ENCODE measurements at regions not wholly inside any gene's neighbourhood (a gene's known extent, or its start where the extent isn't known, plus 50 kb on each side); places are given as distances from the start of the nearest gene placed in this dataset.

DNA sequence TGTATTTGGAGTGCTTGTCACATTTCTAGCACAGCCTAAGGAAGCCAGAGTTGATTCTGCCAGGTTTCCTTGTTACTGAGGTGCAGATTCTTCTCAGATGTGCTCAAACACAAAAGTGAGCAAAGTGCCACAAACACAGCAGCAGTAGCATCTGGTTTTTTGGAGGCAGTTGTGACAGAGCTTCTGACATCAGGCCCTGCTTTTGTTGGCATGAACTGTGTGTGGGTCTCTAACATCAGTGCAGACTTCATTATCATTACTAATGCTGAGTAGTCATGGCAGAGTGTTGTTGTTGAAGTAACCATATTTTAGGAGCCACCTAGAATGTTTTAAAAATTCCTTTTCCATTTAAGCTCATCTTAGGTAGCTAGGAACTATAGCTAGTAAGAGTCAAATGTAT, 656.6 kb downstream of the ANKRD50 start:
- H3K27me3 ChIP-seq = no peaks in the 10 kb centered on the region

DNA sequence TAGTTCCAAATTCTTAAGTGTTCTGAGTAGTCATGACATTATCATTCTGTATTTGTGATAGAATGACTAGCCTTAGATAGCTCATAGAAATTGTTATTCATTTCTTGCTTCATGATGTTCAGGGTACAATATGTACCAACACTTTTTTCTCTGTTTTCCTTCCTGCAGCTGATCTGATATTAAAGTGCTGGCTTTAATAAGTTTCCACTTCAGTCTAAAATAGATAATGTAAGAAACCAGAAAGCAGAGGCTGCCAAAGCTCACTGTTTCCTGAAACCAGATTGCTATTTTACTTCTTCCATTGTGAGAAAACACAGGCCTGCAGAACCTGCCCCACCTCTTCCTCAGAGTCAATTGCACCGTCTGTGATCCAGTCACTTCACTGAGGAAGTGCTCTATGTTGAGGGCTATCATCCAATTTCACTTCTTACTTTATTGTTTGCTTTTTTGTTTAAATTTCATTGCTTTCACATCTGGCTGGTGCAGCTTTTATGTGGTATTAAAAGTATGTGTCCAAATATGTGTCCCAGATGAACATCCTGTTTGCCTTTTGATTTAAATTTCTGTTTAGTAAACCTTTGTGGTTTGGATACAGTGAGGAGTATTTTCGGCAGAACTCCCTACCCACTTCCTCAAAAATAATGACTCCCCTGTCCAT, 652.1 kb downstream of the ANKRD50 start:
- TF ChIP-seq, protein P1, sequence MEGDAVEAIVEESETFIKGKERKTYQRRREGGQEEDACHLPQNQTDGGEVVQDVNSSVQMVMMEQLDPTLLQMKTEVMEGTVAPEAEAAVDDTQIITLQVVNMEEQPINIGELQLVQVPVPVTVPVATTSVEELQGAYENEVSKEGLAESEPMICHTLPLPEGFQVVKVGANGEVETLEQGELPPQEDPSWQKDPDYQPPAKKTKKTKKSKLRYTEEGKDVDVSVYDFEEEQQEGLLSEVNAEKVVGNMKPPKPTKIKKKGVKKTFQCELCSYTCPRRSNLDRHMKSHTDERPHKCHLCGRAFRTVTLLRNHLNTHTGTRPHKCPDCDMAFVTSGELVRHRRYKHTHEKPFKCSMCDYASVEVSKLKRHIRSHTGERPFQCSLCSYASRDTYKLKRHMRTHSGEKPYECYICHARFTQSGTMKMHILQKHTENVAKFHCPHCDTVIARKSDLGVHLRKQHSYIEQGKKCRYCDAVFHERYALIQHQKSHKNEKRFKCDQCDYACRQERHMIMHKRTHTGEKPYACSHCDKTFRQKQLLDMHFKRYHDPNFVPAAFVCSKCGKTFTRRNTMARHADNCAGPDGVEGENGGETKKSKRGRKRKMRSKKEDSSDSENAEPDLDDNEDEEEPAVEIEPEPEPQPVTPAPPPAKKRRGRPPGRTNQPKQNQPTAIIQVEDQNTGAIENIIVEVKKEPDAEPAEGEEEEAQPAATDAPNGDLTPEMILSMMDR (IDR thresholded peaks at IDR 0.05) = no peak
- Histone ChIP-seq H3K4me3 (no peak overlapping the region), H3K27me3 (no peaks in the 10 kb centered on the region), H3K9me3 (no peaks in the 10 kb centered on the region), H3K36me3 (no peaks in the 10 kb centered on the region), H3K4me1 (peaks cover 0 to 6% (median 4%) of the 10 kb centered on the region in 3 donors), H3K27ac (no peak overlapping the region)
- FAIRE-seq (peak; percentile 56), ATAC-seq (peak; percentile 50 to 79 (median 72)), DNase-seq (peak in 1 of 6 donors; percentile 17)
- intact Hi-C loops (cut with DNase I) = no loop called here
- WGBS, 2 donors = 29 to 39% methylated on average over 2 of the region's 2 CpGs

More for the DNA sequence above, 656.6 kb downstream of the ANKRD50 start:
- intact Hi-C loops (cut with DNase I) = no loop called here
- DNase-seq (no peak), ATAC-seq (no peak), FAIRE-seq (no peak)
- Histone ChIP-seq H3K36me3 (no peaks in the 10 kb centered on the region), H3K4me3 (no peak overlapping the region), H3K4me1 (peaks cover 0 to 6% (median 4%) of the 10 kb centered on the region in 3 donors), H3K9me3 (no peaks in the 10 kb centered on the region), H3K27ac (no peak overlapping the region)
- TF ChIP-seq, protein P1 (IDR thresholded peaks at IDR 0.05) = no peak

DNA sequence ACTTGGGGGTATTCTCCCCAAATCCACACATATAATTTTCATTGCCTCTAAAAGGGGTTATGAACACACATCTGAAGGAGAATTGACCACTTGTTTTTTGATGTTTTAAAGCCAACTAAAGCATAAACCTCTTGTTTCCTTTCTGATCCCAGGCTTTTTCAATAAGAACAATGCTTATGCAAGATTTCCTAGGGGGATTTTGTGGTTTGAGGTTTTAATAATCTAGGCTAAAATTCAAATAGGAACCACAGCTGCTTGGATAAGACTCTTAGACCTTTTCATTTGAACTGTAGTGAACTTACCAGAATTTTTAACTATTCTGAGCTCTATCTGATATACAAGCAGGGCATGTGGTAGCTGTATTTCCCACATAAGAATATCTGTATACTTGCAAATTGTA, 651.1 kb downstream of the ANKRD50 start:
- Histone ChIP-seq H3K36me3 (no peaks in the 10 kb centered on the region), H3K4me3 (no peak overlapping the region), H3K27me3 (no peaks in the 10 kb centered on the region), H3K4me1 (peaks cover 0 to 6% (median 4%) of the 10 kb centered on the region in 3 donors), H3K27ac (no peak overlapping the region), H3K9me3 (no peaks in the 10 kb centered on the region)
- FAIRE-seq = no peak
- DNase-seq = no peak
- peak in 1 of 4 donors; percentile 47 for ATAC-seq
- intact Hi-C loops (cut with DNase I) = no loop called here
- TF ChIP-seq, protein P1 (IDR thresholded peaks at IDR 0.05) = no peak

DNA sequence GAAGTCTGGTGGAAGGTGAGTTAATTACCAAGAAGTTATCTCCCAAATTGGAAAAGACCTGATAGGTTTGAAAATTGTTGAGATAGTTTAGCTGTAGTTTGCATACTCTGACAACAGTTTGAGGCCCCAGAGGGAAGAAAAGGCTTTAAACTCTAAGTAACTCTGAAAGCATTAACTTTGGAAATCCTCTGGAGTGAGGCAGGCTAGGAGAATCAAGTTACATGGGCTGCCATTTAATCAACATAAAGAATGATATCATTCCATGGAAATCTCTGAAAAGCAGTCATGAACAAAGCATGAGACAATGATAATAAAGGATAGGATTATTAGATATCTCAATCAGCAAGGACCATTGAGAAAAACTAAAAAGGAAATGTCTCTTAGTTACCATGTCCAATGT, 647.1 kb downstream of the ANKRD50 start:
- TF ChIP-seq, protein P1 (IDR thresholded peaks at IDR 0.05) = no peak
- Histone ChIP-seq H3K4me1 (peaks cover 0 to 1% (median 0%) of the 10 kb centered on the region in 3 donors), H3K4me3 (no peak overlapping the region), H3K36me3 (no peaks in the 10 kb centered on the region), H3K27ac (no peak overlapping the region), H3K27me3 (no peaks in the 10 kb centered on the region), H3K9me3 (no peaks in the 10 kb centered on the region)
- ATAC-seq (no peak), DNase-seq (no peak), FAIRE-seq (no peak)
- intact Hi-C loops (cut with DNase I) = no loop called here

DNA sequence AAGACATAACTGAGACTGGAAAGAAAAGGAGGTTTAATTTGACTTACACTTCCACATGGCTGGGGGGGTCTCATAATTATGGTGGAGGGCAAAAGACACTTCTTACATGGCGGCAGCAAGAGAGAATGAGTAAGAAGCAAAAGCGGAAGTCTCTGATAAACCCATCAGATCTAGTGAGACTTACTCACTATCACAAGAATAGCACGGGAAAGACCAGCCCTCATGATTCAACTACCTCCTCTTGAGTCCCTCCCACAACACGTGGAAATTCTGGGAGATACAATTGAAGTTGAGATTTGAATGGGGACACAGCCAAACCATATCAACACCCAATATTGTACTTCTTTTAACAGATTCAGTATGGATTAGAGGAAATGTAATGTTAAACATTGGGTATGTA, 646.6 kb downstream of the ANKRD50 start:
- TF ChIP-seq, protein P1 (IDR thresholded peaks at IDR 0.05) = no peak
- no peak overlapping the region for H3K27ac ChIP-seq
- H3K4me3 ChIP-seq = no peak overlapping the region
- no peak for ATAC-seq
- no peaks in the 10 kb centered on the region for H3K27me3 ChIP-seq
- H3K36me3 ChIP-seq = no peaks in the 10 kb centered on the region
- FAIRE-seq = no peak
- WGBS, 2 donors = 72 to 81% methylated on average over 4 of the region's 4 CpGs
- no peaks in the 10 kb centered on the region for H3K9me3 ChIP-seq
- H3K4me1 ChIP-seq = no peaks in the 10 kb centered on the region
- DNase-seq = no peak
- intact Hi-C loops (cut with DNase I) = no loop called here

Measured in pancreas (tissue), 10 donors.